ENCODE measurements at regions not wholly inside any gene's neighbourhood (a gene's known extent, or its start where the extent isn't known, plus 50 kb on each side); places are given as distances from the start of the nearest gene placed in this dataset.

DNA sequence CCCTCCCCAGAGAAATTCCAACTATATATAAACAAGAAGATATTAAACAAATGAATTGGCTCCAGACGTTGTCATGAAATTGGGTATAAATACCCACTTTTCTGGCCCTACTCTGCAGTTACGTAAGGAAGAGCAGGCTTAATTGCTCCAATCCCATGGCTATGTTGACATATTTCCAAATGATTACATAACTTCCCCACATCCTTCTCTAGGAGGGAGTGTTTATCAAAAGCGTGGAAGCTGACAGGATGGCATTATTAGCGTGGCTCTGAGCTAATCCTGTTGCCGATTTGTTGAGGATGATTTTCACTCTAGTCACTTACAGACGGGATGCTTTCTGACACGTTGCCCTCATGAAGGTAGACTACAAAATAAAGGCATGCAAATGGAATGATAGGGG lies 347.5 kb upstream of the TMCO5A start:
- TF ChIP-seq EP300 (IDR thresholded peaks at IDR 0.05) (no peak), POLR2AphosphoS5 (IDR thresholded peaks at IDR 0.05) (no peak), CTCF (IDR thresholded peaks at IDR 0.05) (no peak), POLR2A (IDR thresholded peaks at IDR 0.05) (no peak)
- WGBS, 2 donors, result 62 to 68% methylated on average over 7 of the region's 7 CpGs
- no peak overlapping the region for H3K4me3 ChIP-seq
- intact Hi-C loops (cut with DNase I), result no loop called here
- H3K27me3 ChIP-seq, result no peaks in the 10 kb centered on the region
- H3K9me3 ChIP-seq, result peaks cover 0 to 10% (median 0%) of the 10 kb centered on the region in 4 donors
- no peak for DNase-seq
- no peak overlapping the region for H3K27ac ChIP-seq
- no peaks in the 10 kb centered on the region for H3K4me1 ChIP-seq
- H3K36me3 ChIP-seq, result no peaks in the 10 kb centered on the region

DNA sequence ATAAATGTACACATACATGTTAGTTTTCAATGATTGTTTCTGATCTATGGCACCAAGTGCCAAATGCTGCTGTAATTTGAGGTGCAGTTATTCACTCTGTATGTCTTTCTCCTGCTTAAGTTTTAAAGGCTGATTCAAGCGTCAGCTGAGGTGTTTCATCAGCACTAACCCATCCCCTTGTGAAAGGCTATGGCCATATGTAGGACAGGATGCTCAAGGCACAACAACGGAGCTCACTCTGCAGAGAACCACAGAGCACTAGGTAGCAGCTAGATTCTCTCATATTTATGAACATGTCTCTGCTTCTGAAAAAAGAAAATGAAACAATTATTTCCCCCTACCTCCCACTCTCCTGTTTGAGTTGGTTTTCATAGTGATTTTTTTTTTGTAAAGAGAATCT lies 340.0 kb upstream of the TMCO5A start:
- Histone ChIP-seq H3K27ac (no peak overlapping the region), H3K4me3 (no peak overlapping the region), H3K36me3 (no peaks in the 10 kb centered on the region), H3K9me3 (no peaks in the 10 kb centered on the region), H3K4me1 (no peaks in the 10 kb centered on the region), H3K27me3 (no peaks in the 10 kb centered on the region)
- intact Hi-C loops (cut with DNase I), result no loop called here
- no peak for DNase-seq
- TF ChIP-seq POLR2A (IDR thresholded peaks at IDR 0.05) (no peak), EP300 (IDR thresholded peaks at IDR 0.05) (no peak), CTCF (IDR thresholded peaks at IDR 0.05) (no peak), POLR2AphosphoS5 (IDR thresholded peaks at IDR 0.05) (no peak)
- WGBS, 2 donors, result 48 to 65% methylated on average over 2 of the region's 2 CpGs

DNA sequence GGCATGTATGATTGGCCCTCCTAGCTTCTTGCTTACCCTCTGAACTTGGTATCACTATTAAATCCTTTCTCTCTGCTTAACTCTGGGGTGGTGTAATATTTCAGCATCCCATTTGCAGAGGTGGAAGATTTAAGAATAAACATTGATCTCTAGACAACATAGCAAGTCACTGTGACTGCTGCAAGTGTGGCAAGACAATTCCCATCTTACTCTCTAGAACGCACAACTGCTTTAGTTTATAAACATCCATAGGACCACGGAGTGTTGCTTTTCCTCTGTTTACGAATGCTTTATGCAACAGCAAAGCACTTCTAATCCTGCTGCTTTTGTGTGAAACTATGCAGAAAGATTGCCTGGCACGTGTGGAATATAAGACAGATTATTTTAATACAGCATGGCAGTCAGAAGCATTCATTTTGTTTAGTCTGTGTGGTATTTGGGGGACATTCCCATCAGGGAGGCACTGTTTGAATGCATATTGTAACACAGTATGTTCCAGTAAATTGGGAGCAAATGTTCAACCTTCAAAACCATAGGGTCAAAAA lies 338.9 kb upstream of the TMCO5A start:
- no peak for DNase-seq
- no peak for TF ChIP-seq POLR2AphosphoS5 (IDR thresholded peaks at IDR 0.05)
- TF ChIP-seq CTCF (IDR thresholded peaks at IDR 0.05), result no peak
- TF ChIP-seq POLR2A (IDR thresholded peaks at IDR 0.05), result no peak
- TF ChIP-seq EP300 (IDR thresholded peaks at IDR 0.05), result no peak
- Histone ChIP-seq H3K27me3 (no peaks in the 10 kb centered on the region), H3K27ac (no peak overlapping the region), H3K36me3 (no peaks in the 10 kb centered on the region), H3K4me1 (no peaks in the 10 kb centered on the region), H3K9me3 (no peaks in the 10 kb centered on the region), H3K4me3 (no peak overlapping the region)
- intact Hi-C loops (cut with DNase I), result no loop called here
- whole genome bisulfite sequencing, 2 donors, result 61 to 67% methylated on average over 4 of the region's 4 CpGs

- intact Hi-C loops (cut with DNase I), result no loop called here
- Histone ChIP-seq H3K9me3 (no peaks in the 10 kb centered on the region), H3K27ac (no peak overlapping the region), H3K4me3 (no peak overlapping the region), H3K4me1 (no peaks in the 10 kb centered on the region), H3K27me3 (no peaks in the 10 kb centered on the region), H3K36me3 (no peaks in the 10 kb centered on the region)
- DNase-seq, result no peak
- TF ChIP-seq POLR2A (IDR thresholded peaks at IDR 0.05), result no peak
- TF ChIP-seq CTCF (IDR thresholded peaks at IDR 0.05), result no peak
- TF ChIP-seq POLR2AphosphoS5 (IDR thresholded peaks at IDR 0.05), result no peak
- TF ChIP-seq EP300 (IDR thresholded peaks at IDR 0.05), result no peak
- 69 to 72% methylated on average over 7 of the region's 7 CpGs for WGBS, 2 donors
Observed at GRCh38 chr15:37599156-37599555, 335.3 kb upstream of the TMCO5A start.

- no peak for TF ChIP-seq POLR2A (IDR thresholded peaks at IDR 0.05)
- TF ChIP-seq CTCF (IDR thresholded peaks at IDR 0.05), result no peak
- TF ChIP-seq EP300 (IDR thresholded peaks at IDR 0.05), result no peak
- TF ChIP-seq POLR2AphosphoS5 (IDR thresholded peaks at IDR 0.05), result no peak
- Histone ChIP-seq H3K4me1 (no peaks in the 10 kb centered on the region), H3K36me3 (no peaks in the 10 kb centered on the region), H3K4me3 (no peak overlapping the region), H3K27ac (no peak overlapping the region), H3K9me3 (peaks cover 0 to 3% (median 1%) of the 10 kb centered on the region in 4 donors), H3K27me3 (no peaks in the 10 kb centered on the region)
- DNase-seq, result no peak
- 8 to 32% methylated on average over 1 of the region's 1 CpG for WGBS, 2 donors
- intact Hi-C loops (cut with DNase I), result no loop called here
Observed at GRCh38 chr15:37616215-37616614, 318.2 kb upstream of the TMCO5A start.
